ENCODE measurements at regions not wholly inside any gene's neighbourhood (a gene's known extent, or its start where the extent isn't known, plus 50 kb on each side); places are given as distances from the start of the nearest gene placed in this dataset.

DNA sequence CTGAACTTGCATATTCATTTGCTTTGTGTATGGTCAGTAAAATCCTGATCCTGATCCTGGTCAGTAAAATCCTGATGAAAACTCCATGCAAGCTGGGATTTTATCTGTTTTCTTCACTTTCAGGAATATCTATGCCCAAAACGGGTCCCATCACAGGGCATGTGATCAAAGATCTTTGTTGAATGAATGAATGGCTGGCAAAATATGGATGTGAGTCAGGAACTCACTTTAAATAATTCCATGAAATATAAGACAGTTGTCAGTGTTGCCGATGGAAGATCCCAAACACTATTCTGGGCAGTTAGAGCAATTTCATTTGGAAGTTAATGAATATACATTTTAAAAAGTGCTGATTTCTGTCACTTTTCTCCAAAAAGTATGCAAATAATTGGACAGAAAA is 598.4 kb downstream of the GBA3 start:
- TF ChIP-seq, protein P1, sequence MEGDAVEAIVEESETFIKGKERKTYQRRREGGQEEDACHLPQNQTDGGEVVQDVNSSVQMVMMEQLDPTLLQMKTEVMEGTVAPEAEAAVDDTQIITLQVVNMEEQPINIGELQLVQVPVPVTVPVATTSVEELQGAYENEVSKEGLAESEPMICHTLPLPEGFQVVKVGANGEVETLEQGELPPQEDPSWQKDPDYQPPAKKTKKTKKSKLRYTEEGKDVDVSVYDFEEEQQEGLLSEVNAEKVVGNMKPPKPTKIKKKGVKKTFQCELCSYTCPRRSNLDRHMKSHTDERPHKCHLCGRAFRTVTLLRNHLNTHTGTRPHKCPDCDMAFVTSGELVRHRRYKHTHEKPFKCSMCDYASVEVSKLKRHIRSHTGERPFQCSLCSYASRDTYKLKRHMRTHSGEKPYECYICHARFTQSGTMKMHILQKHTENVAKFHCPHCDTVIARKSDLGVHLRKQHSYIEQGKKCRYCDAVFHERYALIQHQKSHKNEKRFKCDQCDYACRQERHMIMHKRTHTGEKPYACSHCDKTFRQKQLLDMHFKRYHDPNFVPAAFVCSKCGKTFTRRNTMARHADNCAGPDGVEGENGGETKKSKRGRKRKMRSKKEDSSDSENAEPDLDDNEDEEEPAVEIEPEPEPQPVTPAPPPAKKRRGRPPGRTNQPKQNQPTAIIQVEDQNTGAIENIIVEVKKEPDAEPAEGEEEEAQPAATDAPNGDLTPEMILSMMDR (IDR thresholded peaks at IDR 0.05; ENCODE audit: low read depth, low read length, missing input control): no peak
- TF ChIP-seq, protein P2, sequence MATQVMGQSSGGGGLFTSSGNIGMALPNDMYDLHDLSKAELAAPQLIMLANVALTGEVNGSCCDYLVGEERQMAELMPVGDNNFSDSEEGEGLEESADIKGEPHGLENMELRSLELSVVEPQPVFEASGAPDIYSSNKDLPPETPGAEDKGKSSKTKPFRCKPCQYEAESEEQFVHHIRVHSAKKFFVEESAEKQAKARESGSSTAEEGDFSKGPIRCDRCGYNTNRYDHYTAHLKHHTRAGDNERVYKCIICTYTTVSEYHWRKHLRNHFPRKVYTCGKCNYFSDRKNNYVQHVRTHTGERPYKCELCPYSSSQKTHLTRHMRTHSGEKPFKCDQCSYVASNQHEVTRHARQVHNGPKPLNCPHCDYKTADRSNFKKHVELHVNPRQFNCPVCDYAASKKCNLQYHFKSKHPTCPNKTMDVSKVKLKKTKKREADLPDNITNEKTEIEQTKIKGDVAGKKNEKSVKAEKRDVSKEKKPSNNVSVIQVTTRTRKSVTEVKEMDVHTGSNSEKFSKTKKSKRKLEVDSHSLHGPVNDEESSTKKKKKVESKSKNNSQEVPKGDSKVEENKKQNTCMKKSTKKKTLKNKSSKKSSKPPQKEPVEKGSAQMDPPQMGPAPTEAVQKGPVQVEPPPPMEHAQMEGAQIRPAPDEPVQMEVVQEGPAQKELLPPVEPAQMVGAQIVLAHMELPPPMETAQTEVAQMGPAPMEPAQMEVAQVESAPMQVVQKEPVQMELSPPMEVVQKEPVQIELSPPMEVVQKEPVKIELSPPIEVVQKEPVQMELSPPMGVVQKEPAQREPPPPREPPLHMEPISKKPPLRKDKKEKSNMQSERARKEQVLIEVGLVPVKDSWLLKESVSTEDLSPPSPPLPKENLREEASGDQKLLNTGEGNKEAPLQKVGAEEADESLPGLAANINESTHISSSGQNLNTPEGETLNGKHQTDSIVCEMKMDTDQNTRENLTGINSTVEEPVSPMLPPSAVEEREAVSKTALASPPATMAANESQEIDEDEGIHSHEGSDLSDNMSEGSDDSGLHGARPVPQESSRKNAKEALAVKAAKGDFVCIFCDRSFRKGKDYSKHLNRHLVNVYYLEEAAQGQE (IDR thresholded peaks at IDR 0.05): no peak
- TF ChIP-seq ZBTB33 (IDR thresholded peaks at IDR 0.05) (no peak), JUND (IDR thresholded peaks at IDR 0.05) (no peak), HNF4G (IDR thresholded peaks at IDR 0.05) (no peak), SP1 (IDR thresholded peaks at IDR 0.05) (no peak), RAD21 (IDR thresholded peaks at IDR 0.05) (no peak), TAF1 (conservative IDR thresholded peaks at IDR 0.05) (no peak), NR2F2 (IDR thresholded peaks at IDR 0.05) (no peak), GABPA (IDR thresholded peaks at IDR 0.05 in 1 of 2, conservative IDR thresholded peaks at IDR 0.05 in 1 of 2) (no peak)
- TF ChIP-seq, protein P3, sequence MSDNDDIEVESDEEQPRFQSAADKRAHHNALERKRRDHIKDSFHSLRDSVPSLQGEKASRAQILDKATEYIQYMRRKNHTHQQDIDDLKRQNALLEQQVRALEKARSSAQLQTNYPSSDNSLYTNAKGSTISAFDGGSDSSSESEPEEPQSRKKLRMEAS (IDR thresholded peaks at IDR 0.05): no peak
- TF ChIP-seq, protein P4, sequence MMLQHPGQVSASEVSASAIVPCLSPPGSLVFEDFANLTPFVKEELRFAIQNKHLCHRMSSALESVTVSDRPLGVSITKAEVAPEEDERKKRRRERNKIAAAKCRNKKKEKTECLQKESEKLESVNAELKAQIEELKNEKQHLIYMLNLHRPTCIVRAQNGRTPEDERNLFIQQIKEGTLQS (IDR thresholded peaks at IDR 0.05): no peak
